Thoracic aorta (tissue), 2 donors: ENCODE measurements at regions not wholly inside any gene's neighbourhood (a gene's known extent, or its start where the extent isn't known, plus 50 kb on each side); places are given as distances from the start of the nearest gene placed in this dataset.

Experiments used
- ATAC-seq: fragments of 150-250 bp; one replicate; pipeline ENCODE4 v1.8.0; 2017; ENCODE audit warnings: low read depth; ENCODE audit not compliant: insufficient number of reproducible peaks, low FRiP score
- DNase-seq: peaks from one replicate; pipeline ENCODE4 v3.0.0-alpha.2; 2020; ENCODE audit warnings: low spot score
- H3K27ac ChIP-seq, 2 donors: fragments of 200-600 bp; sonication (generic); 1 replicate in 1 of 2; 2 replicates in 1 of 2; pipeline ENCODE4 v1.5.1; 2016; ENCODE audit warnings: mild to moderate bottlenecking in 2 of 2, moderate library complexity in 2 of 2
- H3K27me3 ChIP-seq: fragments of 200-600 bp; sonication (generic); replicated peaks from 2 replicates; pipeline ENCODE4 v1.6.0; 2016; ENCODE audit warnings: mild to moderate bottlenecking; ENCODE audit not compliant: insufficient read depth
- H3K36me3 ChIP-seq: fragments of 200-600 bp; sonication (generic); one replicate; pipeline ENCODE4 v1.5.1; 2016
- H3K4me1 ChIP-seq, 2 donors: fragments of 200-600 bp; sonication (generic); 1 replicate in 1 of 2; 2 replicates in 1 of 2; pipeline versions ENCODE4 v1.5.1 to v1.6.0; 2016; ENCODE audit warnings: low read depth in 2 of 2, mild to moderate bottlenecking in 1 of 2; ENCODE audit not compliant: control insufficient read depth in 1 of 2
- H3K4me3 ChIP-seq: fragments of 200-600 bp; sonication (generic); 2 replicates; pipeline ENCODE4 v1.5.1; 2016; ENCODE audit warnings: mild to moderate bottlenecking
- H3K9me3 ChIP-seq: fragments of 200-600 bp; sonication (generic); 2 replicates; pipeline ENCODE4 v1.5.1; 2016
- TF ChIP-seq, protein P1 (sequence below): fragments of 200-600 bp; sonication (generic); IDR thresholded peaks from one replicate; pipeline ENCODE4 v1.5.1; 2019; ENCODE audit warnings: antibody characterized with exemption

GRCh38 chr20:21780528-21780927 lies 75.1 kb downstream of the PAX1 start:
- TF ChIP-seq, protein P1, sequence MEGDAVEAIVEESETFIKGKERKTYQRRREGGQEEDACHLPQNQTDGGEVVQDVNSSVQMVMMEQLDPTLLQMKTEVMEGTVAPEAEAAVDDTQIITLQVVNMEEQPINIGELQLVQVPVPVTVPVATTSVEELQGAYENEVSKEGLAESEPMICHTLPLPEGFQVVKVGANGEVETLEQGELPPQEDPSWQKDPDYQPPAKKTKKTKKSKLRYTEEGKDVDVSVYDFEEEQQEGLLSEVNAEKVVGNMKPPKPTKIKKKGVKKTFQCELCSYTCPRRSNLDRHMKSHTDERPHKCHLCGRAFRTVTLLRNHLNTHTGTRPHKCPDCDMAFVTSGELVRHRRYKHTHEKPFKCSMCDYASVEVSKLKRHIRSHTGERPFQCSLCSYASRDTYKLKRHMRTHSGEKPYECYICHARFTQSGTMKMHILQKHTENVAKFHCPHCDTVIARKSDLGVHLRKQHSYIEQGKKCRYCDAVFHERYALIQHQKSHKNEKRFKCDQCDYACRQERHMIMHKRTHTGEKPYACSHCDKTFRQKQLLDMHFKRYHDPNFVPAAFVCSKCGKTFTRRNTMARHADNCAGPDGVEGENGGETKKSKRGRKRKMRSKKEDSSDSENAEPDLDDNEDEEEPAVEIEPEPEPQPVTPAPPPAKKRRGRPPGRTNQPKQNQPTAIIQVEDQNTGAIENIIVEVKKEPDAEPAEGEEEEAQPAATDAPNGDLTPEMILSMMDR: no peak
- Histone ChIP-seq H3K4me1 (no peaks in the 10 kb centered on the region), H3K36me3 (no peaks in the 10 kb centered on the region), H3K27ac (no peak overlapping the region), H3K9me3 (no peaks in the 10 kb centered on the region), H3K4me3 (no peak overlapping the region), H3K27me3 (no peaks in the 10 kb centered on the region)
- DNase-seq (no peak), ATAC-seq (no peak)
